ENCODE measurements at regions not wholly inside any gene's neighbourhood (a gene's known extent, or its start where the extent isn't known, plus 50 kb on each side); places are given as distances from the start of the nearest gene placed in this dataset.

DNA sequence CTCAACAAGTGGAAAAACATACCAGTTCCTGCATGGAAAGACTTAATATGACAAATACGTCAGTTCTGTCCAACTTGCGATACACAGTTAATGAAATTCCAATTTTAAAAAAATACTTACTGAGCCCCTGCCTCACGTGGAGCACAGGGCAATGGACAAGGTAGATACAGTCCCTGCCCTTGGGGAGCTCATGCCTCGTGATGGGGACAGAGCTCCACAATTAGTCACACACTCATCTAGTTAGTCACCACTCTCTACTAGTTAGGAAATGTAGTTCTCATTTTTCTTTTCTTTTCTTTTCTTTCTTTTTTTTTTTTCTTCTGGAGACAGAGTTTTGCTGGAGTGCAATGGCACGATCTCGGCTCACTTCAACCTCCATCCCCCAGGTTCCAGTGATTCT is 74.7 kb upstream of the CDH5 start:
- Histone ChIP-seq H3K27ac (no peak overlapping the region), H3K4me1 (no peaks in the 10 kb centered on the region), H3K9me3 (no peaks in the 10 kb centered on the region), H3K4me3 (no peak overlapping the region), H3K27me3 (no peaks in the 10 kb centered on the region), H3K36me3 (no peaks in the 10 kb centered on the region)
- TF ChIP-seq, protein P1, sequence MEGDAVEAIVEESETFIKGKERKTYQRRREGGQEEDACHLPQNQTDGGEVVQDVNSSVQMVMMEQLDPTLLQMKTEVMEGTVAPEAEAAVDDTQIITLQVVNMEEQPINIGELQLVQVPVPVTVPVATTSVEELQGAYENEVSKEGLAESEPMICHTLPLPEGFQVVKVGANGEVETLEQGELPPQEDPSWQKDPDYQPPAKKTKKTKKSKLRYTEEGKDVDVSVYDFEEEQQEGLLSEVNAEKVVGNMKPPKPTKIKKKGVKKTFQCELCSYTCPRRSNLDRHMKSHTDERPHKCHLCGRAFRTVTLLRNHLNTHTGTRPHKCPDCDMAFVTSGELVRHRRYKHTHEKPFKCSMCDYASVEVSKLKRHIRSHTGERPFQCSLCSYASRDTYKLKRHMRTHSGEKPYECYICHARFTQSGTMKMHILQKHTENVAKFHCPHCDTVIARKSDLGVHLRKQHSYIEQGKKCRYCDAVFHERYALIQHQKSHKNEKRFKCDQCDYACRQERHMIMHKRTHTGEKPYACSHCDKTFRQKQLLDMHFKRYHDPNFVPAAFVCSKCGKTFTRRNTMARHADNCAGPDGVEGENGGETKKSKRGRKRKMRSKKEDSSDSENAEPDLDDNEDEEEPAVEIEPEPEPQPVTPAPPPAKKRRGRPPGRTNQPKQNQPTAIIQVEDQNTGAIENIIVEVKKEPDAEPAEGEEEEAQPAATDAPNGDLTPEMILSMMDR (IDR thresholded peaks at IDR 0.05): no peak
- TF ChIP-seq POLR2A (IDR thresholded peaks at IDR 0.05): no peak
- DNase-seq: no peak
- intact Hi-C loops (cut with DNase I; ENCODE audit: low total_unique reads): no loop called here

DNA sequence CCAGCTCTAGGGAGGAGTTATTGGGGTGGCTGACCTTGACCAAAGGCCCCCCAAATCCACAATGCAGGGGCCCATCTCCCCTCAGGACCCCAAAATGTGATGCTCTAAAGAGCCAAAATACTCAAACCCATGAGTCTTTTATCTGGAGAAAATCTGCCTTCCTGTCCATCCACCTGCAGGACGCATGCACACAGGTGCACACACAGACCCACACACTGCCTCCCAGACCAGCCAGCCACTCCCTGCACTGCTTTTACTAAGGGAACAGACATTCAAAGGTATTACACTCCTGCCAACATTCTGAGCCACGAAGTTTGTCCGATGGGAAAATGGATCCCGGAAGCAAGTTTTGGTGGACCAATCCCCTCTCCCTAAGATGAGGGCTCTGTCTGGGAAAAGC is 76.1 kb upstream of the CDH5 start:
- no peak for TF ChIP-seq POLR2A (IDR thresholded peaks at IDR 0.05)
- TF ChIP-seq, protein P1 (IDR thresholded peaks at IDR 0.05): no peak
- intact Hi-C loops (cut with DNase I; ENCODE audit: low total_unique reads): no loop called here
- Histone ChIP-seq H3K27me3 (no peaks in the 10 kb centered on the region), H3K36me3 (no peaks in the 10 kb centered on the region), H3K9me3 (no peaks in the 10 kb centered on the region), H3K4me1 (no peaks in the 10 kb centered on the region), H3K27ac (no peak overlapping the region), H3K4me3 (no peak overlapping the region)
- no peak for DNase-seq

DNA sequence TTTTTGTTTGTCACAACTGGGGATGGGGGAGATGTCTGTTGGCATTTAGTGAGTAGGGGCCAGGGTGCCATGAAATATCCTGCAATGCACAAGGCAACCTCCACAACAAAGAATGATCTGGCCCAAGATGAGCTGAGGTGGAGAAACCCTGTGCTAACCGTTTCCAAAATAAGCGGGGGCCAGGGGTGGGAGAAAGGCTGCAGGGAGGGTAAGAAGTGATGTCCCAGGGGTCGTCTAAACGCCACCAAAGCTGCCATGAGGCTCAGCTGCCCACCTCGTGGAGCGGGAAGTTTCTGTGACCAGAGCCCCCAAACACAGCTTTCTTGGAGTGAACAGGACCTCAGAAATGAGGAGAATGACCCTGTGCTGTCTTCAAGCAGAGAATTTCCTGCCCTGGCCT is 76.5 kb upstream of the CDH5 start:
- no peaks in the 10 kb centered on the region for H3K9me3 ChIP-seq
- no peak overlapping the region for H3K4me3 ChIP-seq
- H3K27ac ChIP-seq: no peak overlapping the region
- no peak for DNase-seq
- H3K36me3 ChIP-seq: no peaks in the 10 kb centered on the region
- intact Hi-C loops (cut with DNase I; ENCODE audit: low total_unique reads): no loop called here
- H3K4me1 ChIP-seq: no peaks in the 10 kb centered on the region
- no peak for TF ChIP-seq POLR2A (IDR thresholded peaks at IDR 0.05)
- TF ChIP-seq, protein P1 (IDR thresholded peaks at IDR 0.05): no peak
- no peaks in the 10 kb centered on the region for H3K27me3 ChIP-seq

DNA sequence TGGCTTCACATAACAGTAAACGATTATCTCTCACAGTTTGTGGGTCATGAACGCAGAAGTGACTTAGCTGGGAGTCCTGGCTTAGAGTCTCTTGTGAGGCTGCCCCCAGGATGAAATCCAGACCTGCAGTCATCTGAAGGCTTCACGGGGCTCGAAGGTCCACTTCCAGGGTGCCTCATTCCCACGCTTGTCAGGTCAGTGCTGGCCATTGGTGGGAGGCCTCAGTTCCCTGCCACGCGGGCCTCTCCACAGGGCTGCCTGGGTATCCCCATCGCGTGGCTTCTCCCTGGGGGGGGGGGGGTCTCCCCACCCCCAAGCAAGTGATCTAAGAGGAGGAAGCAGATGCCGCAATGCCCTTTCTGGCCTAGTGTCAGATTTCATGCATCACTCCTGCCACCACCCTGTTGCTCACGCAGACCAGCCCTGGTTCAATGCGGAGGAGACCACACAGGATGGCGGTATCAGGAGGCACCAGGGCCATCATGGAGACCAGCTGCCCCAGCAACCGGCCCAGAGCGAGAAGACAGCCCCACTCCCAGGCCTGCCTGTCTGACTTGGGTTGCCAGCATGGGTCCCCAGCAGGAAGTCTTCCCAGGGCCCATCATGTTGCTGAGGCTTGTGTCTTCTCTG is 77.3 kb upstream of the CDH5 start:
- H3K9me3 ChIP-seq: no peaks in the 10 kb centered on the region
- intact Hi-C loops (cut with DNase I; ENCODE audit: low total_unique reads): no loop called here
- no peak overlapping the region for H3K27ac ChIP-seq
- no peaks in the 10 kb centered on the region for H3K27me3 ChIP-seq
- H3K36me3 ChIP-seq: no peaks in the 10 kb centered on the region
- H3K4me1 ChIP-seq: no peaks in the 10 kb centered on the region
- no peak for TF ChIP-seq POLR2A (IDR thresholded peaks at IDR 0.05)
- TF ChIP-seq, protein P1 (IDR thresholded peaks at IDR 0.05): no peak
- H3K4me3 ChIP-seq: no peak overlapping the region
- DNase-seq: no peak

DNA sequence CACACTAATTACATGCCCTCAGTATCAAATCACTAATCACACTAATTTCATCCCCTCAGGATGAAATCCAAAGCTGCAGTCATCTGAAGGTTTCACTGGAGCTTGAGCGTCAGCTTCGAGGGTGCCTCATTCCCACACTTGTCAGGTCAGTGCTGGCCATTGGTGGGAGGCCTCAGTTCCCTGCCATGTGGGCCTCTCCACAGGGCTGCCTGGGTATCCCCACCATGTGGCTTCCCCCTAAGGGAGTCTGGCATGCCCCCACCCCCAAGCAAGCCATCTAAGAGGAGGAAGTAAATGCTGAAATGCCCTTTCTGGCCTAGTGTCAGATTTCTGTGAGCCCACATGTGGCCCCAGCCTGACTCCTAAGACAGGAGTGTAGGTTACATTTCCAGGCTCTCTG is 78.6 kb upstream of the CDH5 start:
- H3K27me3 ChIP-seq: no peaks in the 10 kb centered on the region
- H3K4me3 ChIP-seq: no peak overlapping the region
- intact Hi-C loops (cut with DNase I; ENCODE audit: low total_unique reads): no loop called here
- H3K9me3 ChIP-seq: no peaks in the 10 kb centered on the region
- no peaks in the 10 kb centered on the region for H3K4me1 ChIP-seq
- TF ChIP-seq, protein P1 (IDR thresholded peaks at IDR 0.05): no peak
- TF ChIP-seq POLR2A (IDR thresholded peaks at IDR 0.05): no peak
- no peaks in the 10 kb centered on the region for H3K36me3 ChIP-seq
- no peak for DNase-seq
- H3K27ac ChIP-seq: no peak overlapping the region

Data from uterus (tissue), 3 donors.